Breast epithelium (tissue), 3 donors: ENCODE measurements at regions not wholly inside any gene's neighbourhood (a gene's known extent, or its start where the extent isn't known, plus 50 kb on each side); places are given as distances from the start of the nearest gene placed in this dataset.

Experiments
- POLR2A ChIP-seq: fragments of 450-650 bp; IDR thresholded peaks from one replicate; pipeline ENCODE4 v1.6.1; 2016; ENCODE audit warnings: antibody characterized with exemption, mild to moderate bottlenecking, moderate library complexity
- TF ChIP-seq, protein P1 (sequence below), 3 donors: fragments of 450-650 bp; IDR thresholded peaks; one replicate each; pipeline ENCODE4 v1.5.1; 2016 to 2017; ENCODE audit warnings: antibody characterized with exemption in 3 of 3, mild to moderate bottlenecking in 3 of 3, moderate library complexity in 3 of 3

DNA sequence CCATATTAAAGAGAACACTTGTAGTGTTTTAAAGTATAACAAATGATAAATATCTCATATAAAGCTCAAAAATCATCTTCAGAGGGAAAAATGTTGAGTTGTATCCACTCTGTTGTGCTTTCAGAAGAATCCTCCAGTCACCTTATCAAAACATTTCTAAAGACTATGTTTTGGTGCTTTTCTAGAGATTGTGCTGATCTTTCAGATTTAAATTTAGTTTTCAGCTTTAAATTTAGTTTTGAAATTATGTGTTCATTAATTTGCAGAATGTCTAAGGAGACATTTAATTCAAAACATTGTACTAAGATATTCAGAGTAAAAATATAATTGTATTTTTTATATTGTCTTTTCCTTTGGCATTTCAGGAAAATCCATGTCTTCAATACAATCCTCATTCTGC is 303.1 kb upstream of the KYNU start:
- TF ChIP-seq, protein P1, sequence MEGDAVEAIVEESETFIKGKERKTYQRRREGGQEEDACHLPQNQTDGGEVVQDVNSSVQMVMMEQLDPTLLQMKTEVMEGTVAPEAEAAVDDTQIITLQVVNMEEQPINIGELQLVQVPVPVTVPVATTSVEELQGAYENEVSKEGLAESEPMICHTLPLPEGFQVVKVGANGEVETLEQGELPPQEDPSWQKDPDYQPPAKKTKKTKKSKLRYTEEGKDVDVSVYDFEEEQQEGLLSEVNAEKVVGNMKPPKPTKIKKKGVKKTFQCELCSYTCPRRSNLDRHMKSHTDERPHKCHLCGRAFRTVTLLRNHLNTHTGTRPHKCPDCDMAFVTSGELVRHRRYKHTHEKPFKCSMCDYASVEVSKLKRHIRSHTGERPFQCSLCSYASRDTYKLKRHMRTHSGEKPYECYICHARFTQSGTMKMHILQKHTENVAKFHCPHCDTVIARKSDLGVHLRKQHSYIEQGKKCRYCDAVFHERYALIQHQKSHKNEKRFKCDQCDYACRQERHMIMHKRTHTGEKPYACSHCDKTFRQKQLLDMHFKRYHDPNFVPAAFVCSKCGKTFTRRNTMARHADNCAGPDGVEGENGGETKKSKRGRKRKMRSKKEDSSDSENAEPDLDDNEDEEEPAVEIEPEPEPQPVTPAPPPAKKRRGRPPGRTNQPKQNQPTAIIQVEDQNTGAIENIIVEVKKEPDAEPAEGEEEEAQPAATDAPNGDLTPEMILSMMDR (IDR thresholded peaks at IDR 0.05): no peak
- TF ChIP-seq POLR2A: no peak
